ENCODE measurements at regions not wholly inside any gene's neighbourhood (a gene's known extent, or its start where the extent isn't known, plus 50 kb on each side); places are given as distances from the start of the nearest gene placed in this dataset.

DNA sequence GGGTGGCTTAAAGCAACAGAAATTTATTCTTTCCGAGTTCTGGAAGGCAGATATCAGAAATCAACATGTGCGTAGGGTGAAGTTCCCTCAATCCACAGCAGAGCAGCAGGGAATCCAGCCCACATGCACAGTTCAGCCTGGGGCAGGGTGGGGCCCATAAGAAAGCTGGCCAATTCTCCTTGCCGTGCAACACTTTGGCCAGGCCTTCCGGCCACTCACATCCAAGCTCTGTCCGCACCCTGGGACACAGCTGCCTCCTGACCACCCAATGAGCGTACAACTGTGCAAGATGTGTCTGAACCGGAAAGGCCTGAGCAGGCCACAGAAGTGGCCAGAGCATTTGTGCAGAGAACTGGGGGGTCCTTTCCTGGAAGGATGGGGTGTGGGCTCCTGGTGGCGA, 274.9 kb downstream of the GADD45G start:
- peaks cover 1% of the 10 kb centered on the region for H3K27me3 Mint-ChIP-seq (ENCODE audit: insufficient read depth, low read depth, poor library complexity)
- no peak for ATAC-seq
- no peak overlapping the region for H3K27ac Mint-ChIP-seq
- Histone ChIP-seq H3K4me1 (ENCODE audit: insufficient read depth) (no peaks in the 10 kb centered on the region), H3K79me2 (replicated peaks; ENCODE audit: insufficient read depth) (no peaks in the 10 kb centered on the region), H3K27me3 (ENCODE audit: insufficient read depth) (no peaks in the 10 kb centered on the region), H3K4me3 (no peak overlapping the region), H4K20me1 (replicated peaks; ENCODE audit: insufficient read depth) (no peaks in the 10 kb centered on the region), H2AFZ (no peak overlapping the region), H3K9me2 (ENCODE audit: insufficient read depth) (no peaks in the 10 kb centered on the region), H3K36me3 (ENCODE audit: insufficient read depth) (no peaks in the 10 kb centered on the region), H3K27ac (ENCODE audit: low read depth) (no peak overlapping the region), H3F3A (replicated peaks; ENCODE audit: low read depth) (no peaks in the 10 kb centered on the region), H3K4me2 (no peak overlapping the region)
- H3K4me1 Mint-ChIP-seq, result peaks cover 2% of the 10 kb centered on the region; the same call in 2 of the 3 replicates
- no peak for DNase-seq (ENCODE audit: low spot score)
- no peaks in the 10 kb centered on the region for H3K9me3 Mint-ChIP-seq
- TF ChIP-seq, protein P1, sequence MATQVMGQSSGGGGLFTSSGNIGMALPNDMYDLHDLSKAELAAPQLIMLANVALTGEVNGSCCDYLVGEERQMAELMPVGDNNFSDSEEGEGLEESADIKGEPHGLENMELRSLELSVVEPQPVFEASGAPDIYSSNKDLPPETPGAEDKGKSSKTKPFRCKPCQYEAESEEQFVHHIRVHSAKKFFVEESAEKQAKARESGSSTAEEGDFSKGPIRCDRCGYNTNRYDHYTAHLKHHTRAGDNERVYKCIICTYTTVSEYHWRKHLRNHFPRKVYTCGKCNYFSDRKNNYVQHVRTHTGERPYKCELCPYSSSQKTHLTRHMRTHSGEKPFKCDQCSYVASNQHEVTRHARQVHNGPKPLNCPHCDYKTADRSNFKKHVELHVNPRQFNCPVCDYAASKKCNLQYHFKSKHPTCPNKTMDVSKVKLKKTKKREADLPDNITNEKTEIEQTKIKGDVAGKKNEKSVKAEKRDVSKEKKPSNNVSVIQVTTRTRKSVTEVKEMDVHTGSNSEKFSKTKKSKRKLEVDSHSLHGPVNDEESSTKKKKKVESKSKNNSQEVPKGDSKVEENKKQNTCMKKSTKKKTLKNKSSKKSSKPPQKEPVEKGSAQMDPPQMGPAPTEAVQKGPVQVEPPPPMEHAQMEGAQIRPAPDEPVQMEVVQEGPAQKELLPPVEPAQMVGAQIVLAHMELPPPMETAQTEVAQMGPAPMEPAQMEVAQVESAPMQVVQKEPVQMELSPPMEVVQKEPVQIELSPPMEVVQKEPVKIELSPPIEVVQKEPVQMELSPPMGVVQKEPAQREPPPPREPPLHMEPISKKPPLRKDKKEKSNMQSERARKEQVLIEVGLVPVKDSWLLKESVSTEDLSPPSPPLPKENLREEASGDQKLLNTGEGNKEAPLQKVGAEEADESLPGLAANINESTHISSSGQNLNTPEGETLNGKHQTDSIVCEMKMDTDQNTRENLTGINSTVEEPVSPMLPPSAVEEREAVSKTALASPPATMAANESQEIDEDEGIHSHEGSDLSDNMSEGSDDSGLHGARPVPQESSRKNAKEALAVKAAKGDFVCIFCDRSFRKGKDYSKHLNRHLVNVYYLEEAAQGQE (IDR thresholded peaks at IDR 0.05; ENCODE audit: unreplicated experiment), result no peak
- TF ChIP-seq ZNF114 (CRISPR knock-in tag; IDR thresholded peaks at IDR 0.05), result no peak
- H3K4me3 Mint-ChIP-seq, result no peak overlapping the region
- H3K36me3 Mint-ChIP-seq (ENCODE audit: low read depth), result no peaks in the 10 kb centered on the region

DNA sequence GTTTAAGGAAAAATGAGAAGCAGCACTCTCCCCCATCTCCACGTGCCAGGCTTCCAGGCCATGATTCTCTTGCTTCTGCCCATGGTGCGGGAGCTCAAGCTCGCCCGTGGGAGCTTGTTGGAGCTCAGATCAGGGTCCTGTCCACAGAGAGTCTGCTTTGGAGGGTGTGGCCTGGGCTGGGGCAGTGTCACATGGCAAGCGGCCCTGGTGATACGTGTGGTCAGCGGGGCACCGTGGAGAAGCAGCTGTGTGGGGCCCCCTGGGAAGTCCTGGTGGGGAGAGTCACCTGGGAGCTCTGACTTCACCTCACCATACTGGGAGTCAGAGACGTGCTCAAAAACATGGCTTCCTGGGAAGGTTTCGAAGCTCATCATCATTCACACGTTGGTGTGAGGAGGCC, 275.3 kb downstream of the GADD45G start:
- Histone ChIP-seq H3F3A (replicated peaks; ENCODE audit: low read depth) (no peaks in the 10 kb centered on the region), H3K27me3 (ENCODE audit: insufficient read depth) (no peaks in the 10 kb centered on the region), H3K27ac (ENCODE audit: low read depth) (no peak overlapping the region), H4K20me1 (replicated peaks; ENCODE audit: insufficient read depth) (no peaks in the 10 kb centered on the region), H2AFZ (no peak overlapping the region), H3K4me2 (no peak overlapping the region), H3K36me3 (ENCODE audit: insufficient read depth) (no peaks in the 10 kb centered on the region), H3K9me2 (ENCODE audit: insufficient read depth) (no peaks in the 10 kb centered on the region), H3K4me3 (no peak overlapping the region), H3K4me1 (ENCODE audit: insufficient read depth) (no peaks in the 10 kb centered on the region), H3K79me2 (replicated peaks; ENCODE audit: insufficient read depth) (no peaks in the 10 kb centered on the region)
- Mint-ChIP-seq H3K4me3 (no peak overlapping the region), H3K27me3 (ENCODE audit: insufficient read depth, low read depth, poor library complexity) (peaks cover 1% of the 10 kb centered on the region), H3K9me3 (no peaks in the 10 kb centered on the region), H3K27ac (no peak overlapping the region), H3K36me3 (ENCODE audit: low read depth) (no peaks in the 10 kb centered on the region), H3K4me1 (peaks cover 2% of the 10 kb centered on the region; the same call in 2 of the 3 replicates)
- DNase-seq (ENCODE audit: low spot score) (no peak), ATAC-seq (no peak)
- TF ChIP-seq, protein P2, sequence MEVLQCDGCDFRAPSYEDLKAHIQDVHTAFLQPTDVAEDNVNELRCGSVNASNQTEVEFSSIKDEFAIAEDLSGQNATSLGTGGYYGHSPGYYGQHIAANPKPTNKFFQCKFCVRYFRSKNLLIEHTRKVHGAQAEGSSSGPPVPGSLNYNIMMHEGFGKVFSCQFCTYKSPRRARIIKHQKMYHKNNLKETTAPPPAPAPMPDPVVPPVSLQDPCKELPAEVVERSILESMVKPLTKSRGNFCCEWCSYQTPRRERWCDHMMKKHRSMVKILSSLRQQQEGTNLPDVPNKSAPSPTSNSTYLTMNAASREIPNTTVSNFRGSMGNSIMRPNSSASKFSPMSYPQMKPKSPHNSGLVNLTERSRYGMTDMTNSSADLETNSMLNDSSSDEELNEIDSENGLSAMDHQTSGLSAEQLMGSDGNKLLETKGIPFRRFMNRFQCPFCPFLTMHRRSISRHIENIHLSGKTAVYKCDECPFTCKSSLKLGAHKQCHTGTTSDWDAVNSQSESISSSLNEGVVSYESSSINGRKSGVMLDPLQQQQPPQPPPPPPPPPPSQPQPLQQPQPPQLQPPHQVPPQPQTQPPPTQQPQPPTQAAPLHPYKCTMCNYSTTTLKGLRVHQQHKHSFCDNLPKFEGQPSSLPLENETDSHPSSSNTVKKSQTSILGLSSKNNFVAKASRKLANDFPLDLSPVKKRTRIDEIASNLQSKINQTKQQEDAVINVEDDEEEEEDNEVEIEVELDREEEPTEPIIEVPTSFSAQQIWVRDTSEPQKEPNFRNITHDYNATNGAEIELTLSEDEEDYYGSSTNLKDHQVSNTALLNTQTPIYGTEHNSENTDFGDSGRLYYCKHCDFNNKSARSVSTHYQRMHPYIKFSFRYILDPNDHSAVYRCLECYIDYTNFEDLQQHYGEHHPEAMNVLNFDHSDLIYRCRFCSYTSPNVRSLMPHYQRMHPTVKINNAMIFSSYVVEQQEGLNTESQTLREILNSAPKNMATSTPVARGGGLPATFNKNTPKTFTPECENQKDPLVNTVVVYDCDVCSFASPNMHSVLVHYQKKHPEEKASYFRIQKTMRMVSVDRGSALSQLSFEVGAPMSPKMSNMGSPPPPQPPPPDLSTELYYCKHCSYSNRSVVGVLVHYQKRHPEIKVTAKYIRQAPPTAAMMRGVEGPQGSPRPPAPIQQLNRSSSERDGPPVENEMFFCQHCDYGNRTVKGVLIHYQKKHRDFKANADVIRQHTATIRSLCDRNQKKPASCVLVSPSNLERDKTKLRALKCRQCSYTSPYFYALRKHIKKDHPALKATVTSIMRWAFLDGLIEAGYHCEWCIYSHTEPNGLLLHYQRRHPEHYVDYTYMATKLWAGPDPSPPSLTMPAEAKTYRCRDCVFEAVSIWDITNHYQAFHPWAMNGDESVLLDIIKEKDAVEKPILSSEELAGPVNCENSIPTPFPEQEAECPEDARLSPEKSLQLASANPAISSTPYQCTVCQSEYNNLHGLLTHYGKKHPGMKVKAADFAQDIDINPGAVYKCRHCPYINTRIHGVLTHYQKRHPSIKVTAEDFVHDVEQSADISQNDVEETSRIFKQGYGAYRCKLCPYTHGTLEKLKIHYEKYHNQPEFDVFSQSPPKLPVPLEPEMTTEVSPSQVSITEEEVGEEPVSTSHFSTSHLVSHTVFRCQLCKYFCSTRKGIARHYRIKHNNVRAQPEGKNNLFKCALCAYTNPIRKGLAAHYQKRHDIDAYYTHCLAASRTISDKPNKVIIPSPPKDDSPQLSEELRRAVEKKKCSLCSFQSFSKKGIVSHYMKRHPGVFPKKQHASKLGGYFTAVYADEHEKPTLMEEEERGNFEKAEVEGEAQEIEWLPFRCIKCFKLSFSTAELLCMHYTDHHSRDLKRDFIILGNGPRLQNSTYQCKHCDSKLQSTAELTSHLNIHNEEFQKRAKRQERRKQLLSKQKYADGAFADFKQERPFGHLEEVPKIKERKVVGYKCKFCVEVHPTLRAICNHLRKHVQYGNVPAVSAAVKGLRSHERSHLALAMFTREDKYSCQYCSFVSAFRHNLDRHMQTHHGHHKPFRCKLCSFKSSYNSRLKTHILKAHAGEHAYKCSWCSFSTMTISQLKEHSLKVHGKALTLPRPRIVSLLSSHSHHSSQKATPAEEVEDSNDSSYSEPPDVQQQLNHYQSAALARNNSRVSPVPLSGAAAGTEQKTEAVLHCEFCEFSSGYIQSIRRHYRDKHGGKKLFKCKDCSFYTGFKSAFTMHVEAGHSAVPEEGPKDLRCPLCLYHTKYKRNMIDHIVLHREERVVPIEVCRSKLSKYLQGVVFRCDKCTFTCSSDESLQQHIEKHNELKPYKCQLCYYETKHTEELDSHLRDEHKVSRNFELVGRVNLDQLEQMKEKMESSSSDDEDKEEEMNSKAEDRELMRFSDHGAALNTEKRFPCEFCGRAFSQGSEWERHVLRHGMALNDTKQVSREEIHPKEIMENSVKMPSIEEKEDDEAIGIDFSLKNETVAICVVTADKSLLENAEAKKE (CRISPR knock-in tag; IDR thresholded peaks at IDR 0.05), result no peak
- TF ChIP-seq JUNB (IDR thresholded peaks at IDR 0.05; ENCODE audit: unreplicated experiment), result no peak
- no peak for TF ChIP-seq EZH2phosphoT487 (IDR thresholded peaks at IDR 0.05; ENCODE audit: unreplicated experiment)
- TF ChIP-seq, protein P3, sequence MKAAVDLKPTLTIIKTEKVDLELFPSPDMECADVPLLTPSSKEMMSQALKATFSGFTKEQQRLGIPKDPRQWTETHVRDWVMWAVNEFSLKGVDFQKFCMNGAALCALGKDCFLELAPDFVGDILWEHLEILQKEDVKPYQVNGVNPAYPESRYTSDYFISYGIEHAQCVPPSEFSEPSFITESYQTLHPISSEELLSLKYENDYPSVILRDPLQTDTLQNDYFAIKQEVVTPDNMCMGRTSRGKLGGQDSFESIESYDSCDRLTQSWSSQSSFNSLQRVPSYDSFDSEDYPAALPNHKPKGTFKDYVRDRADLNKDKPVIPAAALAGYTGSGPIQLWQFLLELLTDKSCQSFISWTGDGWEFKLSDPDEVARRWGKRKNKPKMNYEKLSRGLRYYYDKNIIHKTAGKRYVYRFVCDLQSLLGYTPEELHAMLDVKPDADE (IDR thresholded peaks at IDR 0.05), result no peak
- no peak for TF ChIP-seq EZH2 (IDR thresholded peaks at IDR 0.05; ENCODE audit: low read depth, unreplicated experiment)
- no peak for TF ChIP-seq CREB1 (CRISPR knock-in tag; IDR thresholded peaks at IDR 0.05; ENCODE audit: low read depth)
- no peak for TF ChIP-seq STAT1 (IDR thresholded peaks at IDR 0.05; ENCODE audit: unreplicated experiment)
- TF ChIP-seq POLR2AphosphoS5 (IDR thresholded peaks at IDR 0.05; ENCODE audit: low read depth), result no peak
- no peak for TF ChIP-seq ZNF114 (CRISPR knock-in tag; IDR thresholded peaks at IDR 0.05)

Data from GM23338 (cell line).